ENCODE measurements at regions not wholly inside any gene's neighbourhood (a gene's known extent, or its start where the extent isn't known, plus 50 kb on each side); places are given as distances from the start of the nearest gene placed in this dataset.

- no peak for TF ChIP-seq CTCF (IDR thresholded peaks at IDR 0.05)
- TF ChIP-seq POLR2A (IDR thresholded peaks at IDR 0.05) = no peak
Measured at GRCh38 chr11:82043316-82043715, 690.3 kb downstream of the FAM181B start.
